ENCODE measurements at regions not wholly inside any gene's neighbourhood (a gene's known extent, or its start where the extent isn't known, plus 50 kb on each side); places are given as distances from the start of the nearest gene placed in this dataset.
"Not testable (repeated sequence)": the region's sequence is repeated elsewhere in the genome, so short reads cannot be mapped to it uniquely, and the experiment has no call there.

DNA sequence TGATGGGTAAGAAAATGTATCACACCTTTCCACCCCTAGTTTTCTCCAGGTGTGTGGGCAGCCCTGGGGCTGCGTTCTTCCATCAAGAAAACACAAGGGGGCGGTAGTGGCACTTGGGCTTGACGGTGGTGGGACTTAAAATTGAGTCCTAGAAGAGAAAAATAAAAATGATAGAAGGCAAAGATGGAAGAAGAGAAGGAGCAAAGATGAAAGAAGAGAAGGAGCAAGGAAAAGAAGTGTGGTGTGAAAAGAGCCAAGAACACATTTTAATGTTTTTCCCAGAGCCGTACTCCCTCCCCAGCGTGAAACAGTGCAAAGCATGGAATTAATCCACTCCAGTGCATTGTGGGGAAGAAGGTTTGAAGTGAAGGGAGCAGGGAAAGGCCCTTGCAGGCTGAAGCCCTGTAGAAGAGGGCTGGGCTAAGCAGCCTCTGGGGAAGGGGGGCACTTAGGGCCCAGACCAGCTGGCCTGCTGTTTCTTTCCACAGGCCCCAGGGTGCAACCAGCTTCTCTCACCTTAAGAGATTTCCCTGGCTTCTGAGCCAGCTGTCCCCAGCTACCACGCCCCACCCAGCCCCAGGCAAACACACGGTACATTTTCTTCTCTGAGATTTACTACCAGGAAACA lies 256.8 kb downstream of the RNF152 start:
- Histone ChIP-seq H3K4me3 (IDR thresholded peaks at IDR 0.05; ENCODE audit: insufficient read depth, low read depth, low read length) (no peak overlapping the region), H4K20me1 (ENCODE audit: insufficient read depth) (no peaks in the 10 kb centered on the region), H3K27ac (no peak overlapping the region), H3K27me3 (ENCODE audit: insufficient read depth, low read depth) (no peaks in the 10 kb centered on the region), H3K9ac (no peak overlapping the region), H3K79me2 (ENCODE audit: insufficient read depth, low read depth) (no peaks in the 10 kb centered on the region), H2AFZ (ENCODE audit: low read depth) (no peak overlapping the region), H3K36me3 (ENCODE audit: insufficient read depth) (no peaks in the 10 kb centered on the region), H3K4me2 (no peak overlapping the region), H3K4me1 (ENCODE audit: low read depth, poor library complexity, severe bottlenecking) (no peaks in the 10 kb centered on the region)
- TF ChIP-seq CTCF (conservative IDR thresholded peaks at IDR 0.05; ENCODE audit: low read depth, low read length) = peak; percentile 96

DNA sequence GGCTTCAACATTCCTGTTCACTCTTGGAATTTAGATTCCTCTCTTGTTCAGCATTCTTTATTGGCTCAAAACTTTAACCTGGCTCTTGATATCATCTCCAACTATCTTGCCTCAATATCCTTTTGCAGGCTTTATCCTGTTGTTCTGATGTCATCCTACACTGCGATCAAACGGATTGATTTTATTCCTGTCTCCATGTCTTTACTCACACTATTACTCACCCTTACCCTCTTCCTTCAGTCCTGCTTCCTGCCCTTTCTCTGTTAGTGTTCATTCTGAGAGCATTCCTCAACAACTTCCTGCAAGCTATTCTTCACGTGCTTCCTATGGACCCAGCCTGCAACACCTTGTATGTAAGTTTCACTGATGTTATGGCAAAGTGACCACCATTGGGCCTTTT lies 264.7 kb downstream of the RNF152 start:
- no peaks in the 10 kb centered on the region for H3K27me3 ChIP-seq (ENCODE audit: insufficient read depth, low read depth)
- no peak overlapping the region for H3K9ac ChIP-seq
- H3K27ac ChIP-seq = no peak overlapping the region
- no peaks in the 10 kb centered on the region for H3K4me1 ChIP-seq (ENCODE audit: low read depth, poor library complexity, severe bottlenecking)
- no peaks in the 10 kb centered on the region for H4K20me1 ChIP-seq (ENCODE audit: insufficient read depth)
- no peak overlapping the region for H3K4me2 ChIP-seq
- H2AFZ ChIP-seq (ENCODE audit: low read depth) = no peak overlapping the region
- no peaks in the 10 kb centered on the region for H3K36me3 ChIP-seq (ENCODE audit: insufficient read depth)
- no peaks in the 10 kb centered on the region for H3K79me2 ChIP-seq (ENCODE audit: insufficient read depth, low read depth)
- no peak overlapping the region for H3K4me3 ChIP-seq (IDR thresholded peaks at IDR 0.05; ENCODE audit: insufficient read depth, low read depth, low read length)
- no peak for TF ChIP-seq CTCF (conservative IDR thresholded peaks at IDR 0.05; ENCODE audit: low read depth, low read length)

GRCh38 chr18:61624631-61625030 lies 268.2 kb downstream of the RNF152 start:
- H2AFZ ChIP-seq (ENCODE audit: low read depth); H3K27ac ChIP-seq; H3K27me3 ChIP-seq (ENCODE audit: insufficient read depth, low read depth); H3K4me3 ChIP-seq (IDR thresholded peaks at IDR 0.05; ENCODE audit: insufficient read depth, low read depth, low read length); H3K4me2 ChIP-seq; H4K20me1 ChIP-seq (ENCODE audit: insufficient read depth); H3K79me2 ChIP-seq (ENCODE audit: insufficient read depth, low read depth); H3K4me1 ChIP-seq (ENCODE audit: low read depth, poor library complexity, severe bottlenecking); H3K9ac ChIP-seq; H3K36me3 ChIP-seq (ENCODE audit: insufficient read depth): not testable (repeated sequence)

DNA sequence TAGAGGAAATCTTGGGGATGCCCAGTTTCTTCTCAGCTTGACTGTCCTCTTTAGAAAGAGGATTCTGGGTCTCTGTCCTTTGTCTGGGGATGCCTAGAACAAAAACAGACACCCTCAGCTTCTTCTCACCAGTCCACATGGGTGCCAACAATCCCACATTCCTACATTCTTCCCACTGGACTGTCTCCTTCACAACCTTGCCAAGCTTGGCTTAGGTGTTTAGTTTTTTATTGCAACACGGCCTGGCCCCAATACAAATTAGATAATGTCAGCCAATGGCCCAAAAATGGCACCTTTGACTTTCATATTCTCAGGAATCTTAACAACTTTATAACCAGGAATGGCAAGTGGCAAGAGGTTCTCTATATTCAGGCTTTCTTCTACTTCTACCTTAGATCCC lies 273.0 kb downstream of the RNF152 start:
- Histone ChIP-seq H3K27me3 (ENCODE audit: insufficient read depth, low read depth) (no peaks in the 10 kb centered on the region), H3K4me3 (IDR thresholded peaks at IDR 0.05; ENCODE audit: insufficient read depth, low read depth, low read length) (no peak overlapping the region), H3K9ac (no peak overlapping the region), H3K36me3 (ENCODE audit: insufficient read depth) (no peaks in the 10 kb centered on the region), H4K20me1 (ENCODE audit: insufficient read depth) (no peaks in the 10 kb centered on the region), H2AFZ (ENCODE audit: low read depth) (no peak overlapping the region), H3K4me2 (no peak overlapping the region), H3K79me2 (ENCODE audit: insufficient read depth, low read depth) (no peaks in the 10 kb centered on the region), H3K4me1 (ENCODE audit: low read depth, poor library complexity, severe bottlenecking) (no peaks in the 10 kb centered on the region), H3K27ac (no peak overlapping the region)
- TF ChIP-seq CTCF (conservative IDR thresholded peaks at IDR 0.05; ENCODE audit: low read depth, low read length) = no peak

GRCh38 chr18:61618816-61619215 lies 274.0 kb downstream of the RNF152 start:
- Histone ChIP-seq H3K4me1 (ENCODE audit: low read depth, poor library complexity, severe bottlenecking) (no peaks in the 10 kb centered on the region), H3K79me2 (ENCODE audit: insufficient read depth, low read depth) (no peaks in the 10 kb centered on the region), H3K4me3 (IDR thresholded peaks at IDR 0.05; ENCODE audit: insufficient read depth, low read depth, low read length) (no peak overlapping the region), H2AFZ (ENCODE audit: low read depth) (no peak overlapping the region), H3K27me3 (ENCODE audit: insufficient read depth, low read depth) (no peaks in the 10 kb centered on the region), H4K20me1 (ENCODE audit: insufficient read depth) (no peaks in the 10 kb centered on the region), H3K4me2 (no peak overlapping the region), H3K36me3 (ENCODE audit: insufficient read depth) (no peaks in the 10 kb centered on the region), H3K9ac (no peak overlapping the region), H3K27ac (no peak overlapping the region)
- no peak for TF ChIP-seq CTCF (conservative IDR thresholded peaks at IDR 0.05; ENCODE audit: low read depth, low read length)
